NCI-H146 treated with DMSO at 0.1 percent for 48 hours (cell line): ENCODE measurements at regions not wholly inside any gene's neighbourhood (a gene's known extent, or its start where the extent isn't known, plus 50 kb on each side); places are given as distances from the start of the nearest gene placed in this dataset.

Experiments used
- DNase-seq: peaks from one replicate; lab custom pipeline; 2025; ENCODE audit not compliant: unreplicated experiment; lab: John Stamatoyannopoulos, UW

GRCh38 chr7:54955296-54955695 lies 63.5 kb upstream of the EGFR start:
- no peak for DNase-seq

- no peak for DNase-seq
Measured at GRCh38 chr7:54955696-54956420, 63.0 kb upstream of the EGFR start.

- no peak for DNase-seq
Measured at GRCh38 chr7:54956865-54957264, 62.0 kb upstream of the EGFR start.

GRCh38 chr7:54960517-54960916 lies 58.3 kb upstream of the EGFR start:
- no peak for DNase-seq

GRCh38 chr7:54961391-54961790 lies 57.4 kb upstream of the EGFR start:
- DNase-seq = no peak

- no peak for DNase-seq
Measured at GRCh38 chr7:54963155-54963554, 55.7 kb upstream of the EGFR start.

GRCh38 chr7:54964136-54964535 lies 54.7 kb upstream of the EGFR start:
- no peak for DNase-seq

GRCh38 chr7:54967377-54967776 lies 51.4 kb upstream of the EGFR start:
- no peak for DNase-seq

- no peak for DNase-seq
Measured at GRCh38 chr7:54968018-54968417, 50.8 kb upstream of the EGFR start.
